ENCODE measurements at regions not wholly inside any gene's neighbourhood (a gene's known extent, or its start where the extent isn't known, plus 50 kb on each side); places are given as distances from the start of the nearest gene placed in this dataset.

- H3K4me3 ChIP-seq (ENCODE audit: low read depth, low read length), result no peak overlapping the region
- TF ChIP-seq, protein P1, sequence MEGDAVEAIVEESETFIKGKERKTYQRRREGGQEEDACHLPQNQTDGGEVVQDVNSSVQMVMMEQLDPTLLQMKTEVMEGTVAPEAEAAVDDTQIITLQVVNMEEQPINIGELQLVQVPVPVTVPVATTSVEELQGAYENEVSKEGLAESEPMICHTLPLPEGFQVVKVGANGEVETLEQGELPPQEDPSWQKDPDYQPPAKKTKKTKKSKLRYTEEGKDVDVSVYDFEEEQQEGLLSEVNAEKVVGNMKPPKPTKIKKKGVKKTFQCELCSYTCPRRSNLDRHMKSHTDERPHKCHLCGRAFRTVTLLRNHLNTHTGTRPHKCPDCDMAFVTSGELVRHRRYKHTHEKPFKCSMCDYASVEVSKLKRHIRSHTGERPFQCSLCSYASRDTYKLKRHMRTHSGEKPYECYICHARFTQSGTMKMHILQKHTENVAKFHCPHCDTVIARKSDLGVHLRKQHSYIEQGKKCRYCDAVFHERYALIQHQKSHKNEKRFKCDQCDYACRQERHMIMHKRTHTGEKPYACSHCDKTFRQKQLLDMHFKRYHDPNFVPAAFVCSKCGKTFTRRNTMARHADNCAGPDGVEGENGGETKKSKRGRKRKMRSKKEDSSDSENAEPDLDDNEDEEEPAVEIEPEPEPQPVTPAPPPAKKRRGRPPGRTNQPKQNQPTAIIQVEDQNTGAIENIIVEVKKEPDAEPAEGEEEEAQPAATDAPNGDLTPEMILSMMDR (IDR thresholded peaks at IDR 0.05; ENCODE audit: insufficient read depth, low read length, missing control alignments), result no peak
- CTCF ChIA-PET, result no interaction called here
These were observed 730.2 kb downstream of the KCTD8 start for GRCh38 chr4:43718369-43718768.

GRCh38 chr4:43732829-43733426, 715.7 kb downstream of the KCTD8 start:
- ChIA-PET CTCF (no interaction called here), POLR2A (no interaction called here)
- no peak for DNase-seq (ENCODE audit: low read depth, low spot score)
- TF ChIP-seq, protein P1 (IDR thresholded peaks at IDR 0.05; ENCODE audit: insufficient read depth, low read length, missing control alignments), result no peak
- no peak overlapping the region for H3K4me3 ChIP-seq (ENCODE audit: low read depth, low read length)

More at GRCh38 chr4:43718369-43718768, 730.2 kb downstream of the KCTD8 start:
- DNase-seq (ENCODE audit: low read depth, low spot score), result no peak
- POLR2A ChIA-PET, result no interaction called here

GRCh38 chr4:43742083-43742482, 706.5 kb downstream of the KCTD8 start:
- no peak overlapping the region for H3K4me3 ChIP-seq (ENCODE audit: low read depth, low read length)
- POLR2A ChIA-PET, result no interaction called here
- CTCF ChIA-PET, result no interaction called here
- no peak for DNase-seq (ENCODE audit: low read depth, low spot score)
- TF ChIP-seq, protein P1 (IDR thresholded peaks at IDR 0.05; ENCODE audit: insufficient read depth, low read length, missing control alignments), result no peak

- TF ChIP-seq, protein P1 (IDR thresholded peaks at IDR 0.05; ENCODE audit: insufficient read depth, low read length, missing control alignments), result no peak
- POLR2A ChIA-PET, result no interaction called here
- no peak for DNase-seq (ENCODE audit: low read depth, low spot score)
- CTCF ChIA-PET, result no interaction called here
- no peak overlapping the region for H3K4me3 ChIP-seq (ENCODE audit: low read depth, low read length)
These were observed 694.0 kb downstream of the KCTD8 start for GRCh38 chr4:43754566-43754965.

DNA sequence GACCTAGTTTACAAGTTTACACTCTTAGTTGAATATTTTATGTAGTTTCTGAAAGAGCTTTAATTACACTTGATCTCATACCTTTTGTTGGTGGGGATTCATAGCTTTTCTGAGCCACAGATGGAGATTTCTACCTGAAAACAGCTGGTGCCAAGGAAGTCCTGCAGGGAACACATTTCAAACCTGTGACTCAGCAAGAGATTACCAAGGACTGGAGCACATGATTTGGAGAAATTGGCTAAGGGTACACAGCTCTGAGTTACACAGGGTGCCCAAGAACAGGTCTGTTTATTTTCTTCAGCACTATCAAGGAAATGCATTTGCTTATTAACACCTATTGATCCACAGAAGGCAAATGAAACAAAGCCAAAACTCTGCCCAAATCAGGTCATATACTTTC, 691.5 kb downstream of the KCTD8 start:
- TF ChIP-seq, protein P1 (IDR thresholded peaks at IDR 0.05; ENCODE audit: insufficient read depth, low read length, missing control alignments), result no peak
- H3K4me3 ChIP-seq (ENCODE audit: low read depth, low read length), result no peak overlapping the region
- POLR2A ChIA-PET, result no interaction called here
- DNase-seq (ENCODE audit: low read depth, low spot score), result no peak
- CTCF ChIA-PET, result no interaction called here

DNA sequence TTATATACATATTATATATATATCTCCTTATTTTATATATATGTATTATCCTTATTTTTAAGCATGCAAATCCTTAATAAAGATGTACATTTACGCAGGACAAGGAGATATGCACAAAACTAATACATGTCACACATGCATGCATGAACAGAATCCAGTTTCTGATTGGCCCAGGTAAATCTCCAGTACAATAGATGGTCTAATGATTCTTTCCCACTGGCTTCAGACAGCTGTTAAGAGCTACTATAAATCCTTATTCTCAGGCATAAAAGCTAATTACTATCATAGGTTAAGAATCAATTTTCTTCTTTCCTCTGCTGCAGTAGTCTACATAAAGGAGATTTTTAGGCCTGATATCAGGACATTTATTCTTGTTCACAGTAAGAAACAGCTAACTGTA, 689.8 kb downstream of the KCTD8 start:
- no peak overlapping the region for H3K4me3 ChIP-seq (ENCODE audit: low read depth, low read length)
- CTCF ChIA-PET, result no interaction called here
- no peak for DNase-seq (ENCODE audit: low read depth, low spot score)
- TF ChIP-seq, protein P1 (IDR thresholded peaks at IDR 0.05; ENCODE audit: insufficient read depth, low read length, missing control alignments), result no peak
- POLR2A ChIA-PET, result no interaction called here

Measured in AG04449 (cell line).